ENCODE measurements at regions not wholly inside any gene's neighbourhood (a gene's known extent, or its start where the extent isn't known, plus 50 kb on each side); places are given as distances from the start of the nearest gene placed in this dataset.

GRCh38 chr14:39617537-39617936, 185.3 kb upstream of the FBXO33 start:
- Histone ChIP-seq H3K36me3 (replicated peaks in 1 of 2; ENCODE audit: control insufficient read depth in 1 of 2, insufficient read depth in 2 of 2, low read length in 2 of 2) (no peaks in the 10 kb centered on the region), H2AFZ (ENCODE audit: insufficient read depth, low read depth, low read length, poor library complexity, severe bottlenecking) (no peak overlapping the region), H3K4me2 (replicated peaks; ENCODE audit: extremely low read depth, low read length, poor library complexity, severe bottlenecking) (no peak overlapping the region), H3K9ac (ENCODE audit: insufficient read depth, low read length, poor library complexity, severe bottlenecking) (no peak overlapping the region), H3K4me3 (replicated peaks in 1 of 3; ENCODE audit: low read depth in 2 of 3, low read length in 3 of 3) (no peak overlapping the region), H3K27me3 (ENCODE audit: control insufficient read depth in 2 of 2, insufficient read depth in 2 of 2, low read length in 2 of 2) (no peaks in the 10 kb centered on the region), H4K20me1 (ENCODE audit: insufficient read depth, low read length) (no peaks in the 10 kb centered on the region), H3K9me3 (replicated peaks in 1 of 2; ENCODE audit: control insufficient read depth in 1 of 2, insufficient read depth in 1 of 2, low read length in 2 of 2) (peaks cover 3 to 20% of the 10 kb centered on the region in 2 donors), H3K79me2 (ENCODE audit: insufficient read depth, low read length) (no peaks in the 10 kb centered on the region), H3K4me1 (ENCODE audit: control insufficient read depth in 1 of 2, insufficient read depth in 2 of 2, low read length in 2 of 2) (no peaks in the 10 kb centered on the region), H3K27ac (ENCODE audit: low read depth in 1 of 2, low read length in 2 of 2) (no peak overlapping the region)
- H3K27me3 Mint-ChIP-seq (ENCODE audit: low read depth in 3 of 3): peaks cover 0 to 2% (median 0%) of the 10 kb centered on the region in 3 donors
- no peak for DNase-seq
- WGBS (ENCODE audit: insufficient coverage): no CpG with 5 or more reads among the region's 1 CpG
- H3K27ac Mint-ChIP-seq: no peak overlapping the region
- no peaks in the 10 kb centered on the region for H3K36me3 Mint-ChIP-seq
- intact Hi-C loops (cut with micrococcal nuclease): no loop called here
- TF ChIP-seq CTCF (IDR thresholded peaks at IDR 0.05): no peak
- no peak overlapping the region for H3K4me3 Mint-ChIP-seq
- no peaks in the 10 kb centered on the region for H3K4me1 Mint-ChIP-seq
- H3K9me3 Mint-ChIP-seq: peaks cover 1 to 18% (median 6%) of the 10 kb centered on the region in 7 donors

DNA sequence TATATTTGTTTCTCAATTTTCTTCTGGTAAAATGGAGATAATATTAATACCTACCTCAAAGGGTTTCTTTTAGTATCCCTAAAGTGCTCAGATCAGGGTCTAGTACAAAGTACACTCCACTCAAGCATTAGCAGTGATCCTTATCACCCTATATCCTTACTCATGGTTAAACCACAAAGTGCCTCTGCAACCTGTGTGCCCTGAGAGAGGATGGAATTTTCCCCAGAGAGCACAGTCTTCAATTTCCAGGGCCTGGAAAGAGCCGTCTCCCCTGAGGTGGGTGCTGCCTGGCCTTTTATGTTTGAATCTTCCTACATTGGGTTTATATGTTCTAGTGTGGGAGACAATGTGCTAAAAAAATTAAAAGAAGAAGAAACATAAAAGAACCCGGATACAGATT, 183.1 kb upstream of the FBXO33 start:
- Mint-ChIP-seq H3K36me3 (no peaks in the 10 kb centered on the region), H3K4me3 (no peak overlapping the region), H3K27me3 (ENCODE audit: low read depth in 3 of 3) (peaks cover 0 to 2% (median 0%) of the 10 kb centered on the region in 3 donors), H3K27ac (no peak overlapping the region), H3K4me1 (no peaks in the 10 kb centered on the region), H3K9me3 (peaks cover 0 to 22% (median 8%) of the 10 kb centered on the region in 7 donors)
- peaks cover 3 to 10% of the 10 kb centered on the region in 2 donors for H3K9me3 ChIP-seq (replicated peaks in 1 of 2; ENCODE audit: control insufficient read depth in 1 of 2, insufficient read depth in 1 of 2, low read length in 2 of 2)
- TF ChIP-seq CTCF (IDR thresholded peaks at IDR 0.05): no peak
- H3K4me1 ChIP-seq (ENCODE audit: control insufficient read depth in 1 of 2, insufficient read depth in 2 of 2, low read length in 2 of 2): no peaks in the 10 kb centered on the region
- H4K20me1 ChIP-seq (ENCODE audit: insufficient read depth, low read length): no peaks in the 10 kb centered on the region
- intact Hi-C loops (cut with micrococcal nuclease): no loop called here
- no peaks in the 10 kb centered on the region for H3K79me2 ChIP-seq (ENCODE audit: insufficient read depth, low read length)
- no CpG with 5 or more reads among the region's 2 CpGs for WGBS (ENCODE audit: insufficient coverage)
- H3K9ac ChIP-seq (ENCODE audit: insufficient read depth, low read length, poor library complexity, severe bottlenecking): no peak overlapping the region
- DNase-seq: no peak
- H3K36me3 ChIP-seq (replicated peaks in 1 of 2; ENCODE audit: control insufficient read depth in 1 of 2, insufficient read depth in 2 of 2, low read length in 2 of 2): no peaks in the 10 kb centered on the region
- no peaks in the 10 kb centered on the region for H3K27me3 ChIP-seq (ENCODE audit: control insufficient read depth in 2 of 2, insufficient read depth in 2 of 2, low read length in 2 of 2)
- H3K27ac ChIP-seq (ENCODE audit: low read depth in 1 of 2, low read length in 2 of 2): no peak overlapping the region
- no peak overlapping the region for H3K4me2 ChIP-seq (replicated peaks; ENCODE audit: extremely low read depth, low read length, poor library complexity, severe bottlenecking)
- H3K4me3 ChIP-seq (replicated peaks in 1 of 3; ENCODE audit: low read depth in 2 of 3, low read length in 3 of 3): no peak overlapping the region
- H2AFZ ChIP-seq (ENCODE audit: insufficient read depth, low read depth, low read length, poor library complexity, severe bottlenecking): no peak overlapping the region
